ENCODE measurements at regions not wholly inside any gene's neighbourhood (a gene's known extent, or its start where the extent isn't known, plus 50 kb on each side); places are given as distances from the start of the nearest gene placed in this dataset.
"Not testable (repeated sequence)": the region's sequence is repeated elsewhere in the genome, so short reads cannot be mapped to it uniquely, and the experiment has no call there.

DNA sequence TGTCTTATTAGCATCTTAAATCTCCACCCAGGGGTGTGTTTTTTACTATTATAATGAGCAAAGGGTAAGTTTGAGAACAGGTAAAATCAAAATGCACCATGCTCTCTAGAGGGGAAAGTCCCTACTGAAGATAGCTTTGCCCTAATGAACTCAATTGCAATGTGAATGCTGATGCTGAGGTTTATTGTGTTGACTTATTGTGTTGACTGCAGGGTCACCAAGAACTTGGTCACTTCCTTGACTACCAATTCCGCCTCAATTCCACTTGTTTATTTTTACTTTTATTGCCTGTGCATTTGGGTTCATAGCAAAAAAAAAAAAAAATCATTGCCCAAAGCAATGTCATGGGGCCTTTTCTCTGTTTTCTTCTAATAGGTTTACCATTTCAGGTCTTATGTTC, 67.7 kb upstream of the SRD5A3 start:
- Mint-ChIP-seq H3K4me3 (ENCODE audit: unreplicated experiment) (no peak overlapping the region), H3K9me3 (ENCODE audit: unreplicated experiment) (peaks cover 15% of the 10 kb centered on the region), H3K27ac (ENCODE audit: unreplicated experiment) (no peak overlapping the region), H3K27me3 (ENCODE audit: unreplicated experiment) (peaks cover 62% of the 10 kb centered on the region), H3K4me1 (ENCODE audit: unreplicated experiment) (no peaks in the 10 kb centered on the region), H3K36me3 (ENCODE audit: unreplicated experiment) (peaks cover 2% of the 10 kb centered on the region)
- DNase-seq (ENCODE audit: extremely low spot score, unreplicated experiment), result no peak
- TF ChIP-seq, protein P1, sequence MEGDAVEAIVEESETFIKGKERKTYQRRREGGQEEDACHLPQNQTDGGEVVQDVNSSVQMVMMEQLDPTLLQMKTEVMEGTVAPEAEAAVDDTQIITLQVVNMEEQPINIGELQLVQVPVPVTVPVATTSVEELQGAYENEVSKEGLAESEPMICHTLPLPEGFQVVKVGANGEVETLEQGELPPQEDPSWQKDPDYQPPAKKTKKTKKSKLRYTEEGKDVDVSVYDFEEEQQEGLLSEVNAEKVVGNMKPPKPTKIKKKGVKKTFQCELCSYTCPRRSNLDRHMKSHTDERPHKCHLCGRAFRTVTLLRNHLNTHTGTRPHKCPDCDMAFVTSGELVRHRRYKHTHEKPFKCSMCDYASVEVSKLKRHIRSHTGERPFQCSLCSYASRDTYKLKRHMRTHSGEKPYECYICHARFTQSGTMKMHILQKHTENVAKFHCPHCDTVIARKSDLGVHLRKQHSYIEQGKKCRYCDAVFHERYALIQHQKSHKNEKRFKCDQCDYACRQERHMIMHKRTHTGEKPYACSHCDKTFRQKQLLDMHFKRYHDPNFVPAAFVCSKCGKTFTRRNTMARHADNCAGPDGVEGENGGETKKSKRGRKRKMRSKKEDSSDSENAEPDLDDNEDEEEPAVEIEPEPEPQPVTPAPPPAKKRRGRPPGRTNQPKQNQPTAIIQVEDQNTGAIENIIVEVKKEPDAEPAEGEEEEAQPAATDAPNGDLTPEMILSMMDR (IDR thresholded peaks at IDR 0.05), result no peak

DNA sequence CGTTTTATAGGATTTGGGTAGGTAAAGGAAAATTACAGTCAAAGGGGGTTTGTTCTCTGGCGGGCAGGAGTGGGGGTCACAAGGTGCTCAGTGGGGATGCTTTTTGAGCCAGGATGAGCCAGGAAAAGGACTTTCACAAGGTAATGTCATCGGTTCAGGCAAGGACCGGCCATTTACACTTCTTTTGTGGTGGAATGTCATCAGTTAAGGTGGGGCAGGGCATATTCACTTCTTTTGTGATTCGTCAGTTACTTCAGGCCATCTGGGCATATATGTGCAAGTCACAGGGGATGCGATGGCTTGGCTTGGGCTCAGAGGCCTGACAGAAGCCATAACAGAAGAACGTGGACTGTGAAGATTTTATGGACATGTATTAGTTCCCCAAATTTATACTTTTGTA, 65.6 kb upstream of the SRD5A3 start:
- H3K4me3 Mint-ChIP-seq (ENCODE audit: unreplicated experiment); H3K4me1 Mint-ChIP-seq (ENCODE audit: unreplicated experiment); H3K36me3 Mint-ChIP-seq (ENCODE audit: unreplicated experiment); DNase-seq (ENCODE audit: extremely low spot score, unreplicated experiment); H3K27ac Mint-ChIP-seq (ENCODE audit: unreplicated experiment): not testable (repeated sequence)
- Mint-ChIP-seq H3K9me3 (ENCODE audit: unreplicated experiment) (peaks cover 28% of the 10 kb centered on the region), H3K27me3 (ENCODE audit: unreplicated experiment) (peaks cover 42% of the 10 kb centered on the region)

DNA sequence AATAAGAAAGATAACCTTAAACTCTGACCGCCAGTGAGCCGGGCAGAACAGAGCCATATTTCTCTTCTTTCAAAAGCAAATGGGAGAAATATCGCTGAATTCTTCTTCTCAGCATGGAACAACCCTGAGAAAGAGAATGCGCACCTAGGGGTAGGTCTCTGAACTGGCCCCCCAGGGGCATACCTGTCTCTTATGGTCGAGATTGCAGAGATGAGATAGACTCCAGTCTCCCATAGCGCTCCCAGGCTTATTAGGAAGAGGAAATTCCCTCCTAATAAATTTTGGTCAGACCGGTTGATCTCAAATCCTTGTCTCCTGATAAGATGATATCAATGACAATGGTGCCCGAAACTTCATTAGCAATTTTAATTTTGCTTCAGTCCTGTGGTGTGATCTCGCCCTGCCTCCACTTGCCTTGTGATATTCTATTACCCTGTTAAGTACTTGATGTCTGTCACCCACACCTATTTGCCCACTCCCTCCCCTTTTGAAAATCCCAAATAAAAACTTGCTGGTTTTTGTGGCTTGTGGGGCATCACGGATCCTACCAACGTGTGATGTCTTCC, 64.8 kb upstream of the SRD5A3 start:
- Mint-ChIP-seq H3K27me3 (ENCODE audit: unreplicated experiment) (peaks cover 43% of the 10 kb centered on the region), H3K9me3 (ENCODE audit: unreplicated experiment) (peaks cover 33% of the 10 kb centered on the region)

DNA sequence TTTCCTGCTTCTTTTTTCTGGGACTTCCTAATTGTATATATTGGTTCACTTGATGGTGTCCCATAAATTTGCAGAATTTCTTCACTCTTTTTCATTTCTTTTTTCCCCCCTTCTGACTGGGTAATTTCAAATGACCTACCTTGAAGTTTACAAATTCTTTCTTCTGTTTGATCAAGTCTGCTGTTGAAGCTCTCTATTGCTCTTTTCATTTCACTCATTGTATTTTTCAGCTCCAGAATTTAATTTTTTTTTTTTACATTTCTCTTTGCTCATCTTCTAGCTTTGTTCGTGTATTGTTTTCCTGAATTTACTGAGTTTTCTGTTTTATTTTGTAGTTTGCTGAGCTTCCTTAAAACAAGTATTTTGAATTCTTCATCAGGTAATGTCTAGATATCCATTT, 61.7 kb upstream of the SRD5A3 start:
- Mint-ChIP-seq H3K4me3 (ENCODE audit: unreplicated experiment) (no peak overlapping the region), H3K36me3 (ENCODE audit: unreplicated experiment) (peaks cover 7% of the 10 kb centered on the region)
- TF ChIP-seq, protein P1 (IDR thresholded peaks at IDR 0.05), result no peak

More for the DNA sequence above, 64.8 kb upstream of the SRD5A3 start:
- not testable (repeated sequence) for DNase-seq (ENCODE audit: extremely low spot score, unreplicated experiment); H3K4me1 Mint-ChIP-seq (ENCODE audit: unreplicated experiment); H3K27ac Mint-ChIP-seq (ENCODE audit: unreplicated experiment); H3K36me3 Mint-ChIP-seq (ENCODE audit: unreplicated experiment); H3K4me3 Mint-ChIP-seq (ENCODE audit: unreplicated experiment)

DNA sequence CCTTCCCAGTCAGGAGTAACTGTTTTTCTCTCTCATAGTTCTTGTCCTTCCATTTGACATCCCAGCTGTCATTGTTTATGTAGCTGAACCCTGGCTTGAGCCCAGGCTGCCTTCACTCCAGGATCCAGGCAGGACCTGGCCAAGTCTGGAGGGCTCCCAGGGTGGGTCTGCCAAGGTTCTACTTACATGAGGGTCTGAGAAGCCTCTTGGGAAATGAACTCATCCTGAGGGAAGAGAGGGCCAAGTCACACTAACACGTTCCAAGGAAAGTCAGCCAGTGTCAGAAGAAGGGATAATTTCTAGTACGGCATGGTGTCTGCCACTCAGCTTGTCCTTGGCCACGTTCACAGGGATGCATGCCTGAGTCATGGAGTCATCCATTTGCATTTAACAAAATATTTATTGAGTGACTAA, 54.8 kb upstream of the SRD5A3 start:
- no peak for DNase-seq (ENCODE audit: extremely low spot score, unreplicated experiment)
- TF ChIP-seq, protein P1 (IDR thresholded peaks at IDR 0.05), result no peak
- Mint-ChIP-seq H3K27ac (ENCODE audit: unreplicated experiment) (no peak overlapping the region), H3K27me3 (ENCODE audit: unreplicated experiment) (peaks cover 2% of the 10 kb centered on the region), H3K4me3 (ENCODE audit: unreplicated experiment) (no peak overlapping the region), H3K9me3 (ENCODE audit: unreplicated experiment) (peaks cover 3% of the 10 kb centered on the region), H3K36me3 (ENCODE audit: unreplicated experiment) (no peaks in the 10 kb centered on the region), H3K4me1 (ENCODE audit: unreplicated experiment) (peaks cover 16% of the 10 kb centered on the region)

More for the DNA sequence above, 61.7 kb upstream of the SRD5A3 start:
- H3K4me1 Mint-ChIP-seq (ENCODE audit: unreplicated experiment), result no peaks in the 10 kb centered on the region
- peaks cover 33% of the 10 kb centered on the region for H3K9me3 Mint-ChIP-seq (ENCODE audit: unreplicated experiment)
- H3K27ac Mint-ChIP-seq (ENCODE audit: unreplicated experiment), result no peak overlapping the region
- DNase-seq (ENCODE audit: extremely low spot score, unreplicated experiment), result no peak
- H3K27me3 Mint-ChIP-seq (ENCODE audit: unreplicated experiment), result peaks cover 26% of the 10 kb centered on the region

DNA sequence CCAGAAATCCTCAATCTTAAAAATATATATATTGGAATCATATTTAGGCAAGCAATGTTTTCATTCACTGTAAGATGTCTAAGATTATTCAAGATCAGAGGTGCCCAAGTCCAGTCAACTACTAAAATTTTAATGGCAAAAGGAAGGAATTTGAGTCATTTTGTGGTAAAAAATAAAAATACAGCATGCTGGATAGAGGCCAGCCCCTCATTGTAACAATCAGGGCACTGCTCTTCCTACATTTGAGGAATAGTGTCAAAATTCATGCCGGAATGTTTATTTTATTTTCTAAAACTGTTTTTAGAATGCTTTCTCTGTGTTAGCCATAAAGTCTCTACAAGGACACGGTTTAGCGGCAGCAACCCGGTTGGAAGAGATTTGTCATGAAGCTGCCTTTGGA, 49.9 kb upstream of the SRD5A3 start:
- Mint-ChIP-seq H3K27ac (ENCODE audit: unreplicated experiment) (no peak overlapping the region), H3K36me3 (ENCODE audit: unreplicated experiment) (no peaks in the 10 kb centered on the region), H3K4me1 (ENCODE audit: unreplicated experiment) (peaks cover 17% of the 10 kb centered on the region), H3K27me3 (ENCODE audit: unreplicated experiment) (peaks cover 2% of the 10 kb centered on the region), H3K4me3 (ENCODE audit: unreplicated experiment) (no peak overlapping the region), H3K9me3 (ENCODE audit: unreplicated experiment) (peaks cover 7% of the 10 kb centered on the region)
- no peak for DNase-seq (ENCODE audit: extremely low spot score, unreplicated experiment)
- TF ChIP-seq, protein P1 (IDR thresholded peaks at IDR 0.05), result no peak
